ENCODE measurements at regions not wholly inside any gene's neighbourhood (a gene's known extent, or its start where the extent isn't known, plus 50 kb on each side); places are given as distances from the start of the nearest gene placed in this dataset.

DNA sequence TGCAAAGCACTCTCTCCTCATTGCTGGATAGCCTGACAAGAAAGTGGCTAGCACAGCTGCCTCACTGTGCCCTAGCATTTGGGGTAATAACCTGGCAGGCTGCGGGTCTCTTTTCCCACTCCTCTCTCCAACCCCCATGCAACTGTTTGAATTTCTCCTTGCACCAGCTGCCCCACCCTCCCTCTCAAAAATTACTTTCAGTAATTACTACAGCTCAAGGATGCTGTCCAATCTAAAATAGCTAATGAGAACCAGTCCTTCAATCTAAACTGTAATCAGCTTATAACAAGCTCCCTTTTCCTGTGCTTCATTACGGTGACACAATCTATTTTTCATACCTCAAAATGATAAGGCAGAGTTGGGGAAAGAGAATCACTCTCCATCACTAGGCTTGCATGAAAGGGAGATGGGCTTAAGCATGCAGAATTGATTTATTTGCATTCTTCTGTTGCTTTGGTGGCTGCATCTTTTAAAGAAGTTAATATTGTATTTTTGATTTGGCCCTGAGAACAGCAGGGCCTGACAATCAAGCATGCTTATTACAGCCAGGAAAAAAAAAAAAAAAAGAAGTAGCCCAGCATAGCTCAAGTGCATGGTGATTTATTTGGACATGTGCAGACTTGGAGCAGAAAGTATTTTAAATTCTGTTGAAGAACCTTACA, 881.8 kb downstream of the SLC4A3 start:
- no peak overlapping the region for H3K4me3 Mint-ChIP-seq
- no peak overlapping the region for H3K27ac Mint-ChIP-seq
- H3K9me3 Mint-ChIP-seq: peaks cover 0 to 2% (median 0%) of the 10 kb centered on the region in 3 donors
- no peaks in the 10 kb centered on the region for H3K27me3 Mint-ChIP-seq
- H3K4me1 Mint-ChIP-seq: no peaks in the 10 kb centered on the region
- no peaks in the 10 kb centered on the region for H3K36me3 Mint-ChIP-seq

DNA sequence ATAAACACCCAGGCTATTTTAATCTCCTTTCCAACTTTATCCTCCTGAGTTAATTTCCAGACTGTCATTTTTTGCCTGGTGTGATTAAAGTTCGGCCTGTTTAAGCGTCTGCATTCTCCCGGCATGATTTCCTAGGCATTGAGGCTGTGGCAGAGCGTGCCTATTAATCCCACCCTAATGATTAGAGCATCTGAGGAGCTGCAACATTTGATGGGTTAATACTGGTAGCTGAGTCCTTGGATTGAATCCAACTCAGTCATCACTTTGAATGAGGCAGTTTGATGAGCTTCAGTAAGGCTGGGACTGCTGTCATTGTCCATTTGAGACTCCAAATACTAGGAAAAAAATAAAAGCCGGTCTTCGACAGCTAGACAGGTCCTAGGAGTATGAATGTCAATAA, 882.5 kb downstream of the SLC4A3 start:
- Mint-ChIP-seq H3K27me3 (no peaks in the 10 kb centered on the region), H3K4me3 (no peak overlapping the region), H3K27ac (no peak overlapping the region), H3K36me3 (no peaks in the 10 kb centered on the region), H3K4me1 (no peaks in the 10 kb centered on the region), H3K9me3 (peaks cover 0 to 2% (median 0%) of the 10 kb centered on the region in 3 donors)

DNA sequence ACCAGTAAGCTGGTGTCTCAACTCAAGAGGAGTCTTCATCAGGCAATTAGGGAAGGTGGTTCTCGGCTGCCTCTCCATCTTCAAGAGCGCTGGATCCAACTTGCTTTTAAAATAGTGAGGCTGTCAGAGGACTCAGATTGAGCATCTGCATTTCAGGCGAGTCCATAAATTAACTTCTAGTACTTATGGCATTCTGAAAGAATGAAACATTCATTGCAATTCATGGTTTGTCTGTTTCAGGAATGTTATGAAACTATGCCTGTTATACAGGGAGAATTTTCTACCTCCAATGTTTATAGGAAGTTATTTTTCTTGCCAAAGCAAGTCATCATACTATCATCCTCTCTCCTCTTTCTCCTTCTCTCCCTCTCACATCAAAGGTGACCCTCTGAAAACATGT, 883.2 kb downstream of the SLC4A3 start:
- Mint-ChIP-seq H3K36me3 (no peaks in the 10 kb centered on the region), H3K27ac (no peak overlapping the region), H3K9me3 (peaks cover 0 to 2% (median 0%) of the 10 kb centered on the region in 3 donors), H3K27me3 (no peaks in the 10 kb centered on the region), H3K4me1 (no peaks in the 10 kb centered on the region), H3K4me3 (no peak overlapping the region)

DNA sequence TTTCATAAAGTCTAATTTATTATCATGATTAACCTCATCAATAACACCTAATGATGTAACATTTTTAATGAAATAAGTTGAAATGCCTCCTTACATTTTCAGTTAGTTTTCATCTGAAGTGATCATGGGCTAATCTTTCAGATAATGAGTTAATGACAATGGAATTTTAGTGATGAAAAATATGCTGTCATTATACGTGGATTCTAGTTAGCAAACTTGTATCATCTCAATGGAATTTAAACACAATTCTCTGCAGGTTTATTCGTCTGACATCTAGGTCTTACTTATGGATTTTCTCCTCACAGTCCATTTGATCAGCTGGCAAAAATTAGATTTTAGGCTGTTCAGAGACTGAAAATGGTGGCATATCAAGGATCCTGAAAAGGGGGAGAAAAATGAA, 885.0 kb downstream of the SLC4A3 start:
- H3K4me1 Mint-ChIP-seq: no peaks in the 10 kb centered on the region
- peaks cover 1% of the 10 kb centered on the region for H3K27me3 Mint-ChIP-seq
- H3K27ac Mint-ChIP-seq: no peak overlapping the region
- H3K36me3 Mint-ChIP-seq: no peaks in the 10 kb centered on the region
- peaks cover 0 to 2% (median 0%) of the 10 kb centered on the region in 3 donors for H3K9me3 Mint-ChIP-seq
- no peak overlapping the region for H3K4me3 Mint-ChIP-seq

DNA sequence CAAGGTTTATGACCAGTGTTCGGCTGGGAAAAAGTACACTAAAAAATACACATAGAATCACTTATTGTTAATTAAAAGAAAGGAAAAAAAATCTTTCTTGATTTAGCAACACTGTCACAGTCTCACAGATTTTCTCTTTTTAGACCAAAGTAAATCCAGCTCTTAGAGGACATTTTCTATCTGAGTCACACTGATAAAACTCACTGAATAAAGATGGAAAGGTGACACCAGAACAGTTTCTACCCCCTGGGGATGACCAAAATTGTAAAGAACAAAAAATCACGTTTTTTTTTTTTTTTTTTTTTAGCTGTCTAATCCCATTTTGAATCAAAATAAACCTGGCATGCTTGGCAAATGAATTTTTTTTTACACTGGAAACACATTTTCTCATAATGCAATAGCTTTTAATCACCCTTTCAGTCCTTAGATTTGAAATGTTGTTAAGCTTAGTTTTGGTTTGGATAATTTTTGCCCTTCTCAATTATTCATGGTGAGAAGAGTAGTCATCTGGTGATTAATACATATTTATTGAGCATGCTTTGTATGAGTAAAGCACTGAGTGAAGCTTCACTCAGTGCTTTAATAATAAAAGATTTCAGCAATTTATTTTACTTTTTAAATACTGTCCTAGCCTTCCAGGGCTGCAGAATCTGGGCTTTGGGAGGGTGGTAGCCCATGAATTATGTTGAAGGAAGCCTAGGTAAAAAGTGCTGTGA, 886.3 kb downstream of the SLC4A3 start:
- no peaks in the 10 kb centered on the region for H3K36me3 Mint-ChIP-seq
- no peak overlapping the region for H3K4me3 Mint-ChIP-seq
- H3K27ac Mint-ChIP-seq: no peak overlapping the region
- H3K27me3 Mint-ChIP-seq: peaks cover 1% of the 10 kb centered on the region
- no peaks in the 10 kb centered on the region for H3K9me3 Mint-ChIP-seq
- no peaks in the 10 kb centered on the region for H3K4me1 Mint-ChIP-seq

DNA sequence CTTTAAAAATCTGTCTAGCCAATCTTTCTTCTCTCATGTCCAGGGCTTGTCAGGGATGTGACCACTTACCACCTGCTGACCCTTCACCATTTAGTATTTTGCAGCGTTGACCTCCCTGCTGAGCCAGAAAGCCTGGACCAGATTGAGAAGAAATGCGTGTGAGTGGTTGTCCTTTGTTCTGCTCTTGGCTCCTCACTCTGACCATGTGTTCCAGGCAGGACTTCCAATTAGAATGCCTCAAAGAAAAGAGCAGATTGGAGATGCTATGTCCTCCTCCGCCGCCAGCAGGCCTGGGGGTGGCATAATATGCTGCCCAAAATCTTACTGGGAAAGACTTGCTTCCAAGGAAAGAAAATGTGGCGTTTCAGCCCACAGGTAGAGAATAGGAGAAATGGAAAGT, 894.1 kb downstream of the SLC4A3 start:
- Mint-ChIP-seq H3K4me3 (no peak overlapping the region), H3K27ac (no peak overlapping the region), H3K27me3 (no peaks in the 10 kb centered on the region), H3K36me3 (no peaks in the 10 kb centered on the region), H3K9me3 (peaks cover 0 to 5% (median 0%) of the 10 kb centered on the region in 3 donors), H3K4me1 (peaks cover 0 to 4% (median 0%) of the 10 kb centered on the region in 3 donors)

DNA sequence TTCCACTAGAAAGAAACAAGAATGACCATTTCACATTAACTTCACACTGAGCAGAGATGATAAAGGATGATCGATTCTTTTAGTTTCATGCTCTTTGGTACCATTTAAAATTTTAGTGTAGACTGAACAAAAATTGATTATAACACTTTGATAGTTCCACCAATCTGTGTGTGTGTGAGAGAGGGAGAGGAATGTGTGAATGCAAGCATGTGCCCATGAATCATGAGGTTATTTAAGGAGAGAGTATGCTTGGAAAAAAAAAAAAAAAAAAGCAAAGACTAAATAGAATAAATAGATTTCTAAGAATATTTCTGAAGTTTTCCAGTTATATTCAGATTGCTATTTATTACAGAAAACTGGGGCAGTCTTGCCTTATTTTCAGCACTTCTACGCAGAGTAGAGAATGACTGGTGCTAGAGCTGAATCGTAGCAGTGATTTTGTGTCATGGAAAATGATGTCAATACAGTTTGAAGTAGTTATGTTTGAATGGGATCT, 900.8 kb downstream of the SLC4A3 start:
- H3K27ac Mint-ChIP-seq: no peak overlapping the region
- no peaks in the 10 kb centered on the region for H3K4me1 Mint-ChIP-seq
- no peaks in the 10 kb centered on the region for H3K27me3 Mint-ChIP-seq
- H3K9me3 Mint-ChIP-seq: peaks cover 3 to 13% (median 4%) of the 10 kb centered on the region in 3 donors
- no peaks in the 10 kb centered on the region for H3K36me3 Mint-ChIP-seq
- H3K4me3 Mint-ChIP-seq: no peak overlapping the region

DNA sequence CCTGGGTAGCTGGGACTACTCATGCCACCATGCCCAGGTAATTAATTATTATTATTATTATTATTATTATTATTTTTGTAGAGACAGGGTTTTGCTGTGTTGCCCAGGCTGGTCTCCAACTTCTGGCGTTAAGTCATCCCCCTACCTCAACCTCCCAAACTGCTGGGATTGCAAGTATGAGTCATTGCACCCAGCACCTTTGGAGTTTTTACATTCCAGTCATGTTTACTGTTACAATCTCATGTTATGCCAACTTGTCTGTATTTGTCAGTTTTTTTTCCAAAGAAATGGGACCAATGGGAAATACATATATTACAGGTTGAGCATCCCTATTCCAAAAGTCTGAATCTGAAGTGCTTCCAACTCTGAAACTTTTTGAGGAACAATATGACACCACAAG, 903.8 kb downstream of the SLC4A3 start:
- Mint-ChIP-seq H3K4me1 (no peaks in the 10 kb centered on the region), H3K36me3 (no peaks in the 10 kb centered on the region), H3K4me3 (no peak overlapping the region), H3K27me3 (no peaks in the 10 kb centered on the region), H3K9me3 (peaks cover 3 to 17% (median 4%) of the 10 kb centered on the region in 3 donors), H3K27ac (no peak overlapping the region)

DNA sequence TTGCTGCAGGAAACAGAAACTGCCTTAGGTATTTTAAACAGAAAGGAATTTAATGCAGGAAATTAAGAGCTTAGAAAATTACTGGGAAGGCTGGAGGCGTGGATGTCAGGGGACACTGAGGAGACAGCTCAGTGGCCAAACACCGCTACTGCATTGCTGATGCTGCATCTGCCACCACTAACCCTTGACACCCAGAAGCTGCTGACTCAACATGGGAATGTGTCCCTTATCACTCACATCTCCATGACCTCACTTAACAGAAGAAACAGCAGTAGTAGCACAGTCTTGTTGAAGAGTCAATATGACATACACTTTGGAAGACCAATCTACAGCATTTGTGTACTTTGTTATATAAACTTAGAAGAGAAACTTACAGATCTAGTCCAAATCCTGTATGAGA, 906.1 kb downstream of the SLC4A3 start:
- Mint-ChIP-seq H3K27me3 (no peaks in the 10 kb centered on the region), H3K27ac (no peak overlapping the region), H3K9me3 (peaks cover 3 to 9% (median 4%) of the 10 kb centered on the region in 3 donors), H3K4me1 (no peaks in the 10 kb centered on the region), H3K36me3 (no peaks in the 10 kb centered on the region), H3K4me3 (no peak overlapping the region)

DNA sequence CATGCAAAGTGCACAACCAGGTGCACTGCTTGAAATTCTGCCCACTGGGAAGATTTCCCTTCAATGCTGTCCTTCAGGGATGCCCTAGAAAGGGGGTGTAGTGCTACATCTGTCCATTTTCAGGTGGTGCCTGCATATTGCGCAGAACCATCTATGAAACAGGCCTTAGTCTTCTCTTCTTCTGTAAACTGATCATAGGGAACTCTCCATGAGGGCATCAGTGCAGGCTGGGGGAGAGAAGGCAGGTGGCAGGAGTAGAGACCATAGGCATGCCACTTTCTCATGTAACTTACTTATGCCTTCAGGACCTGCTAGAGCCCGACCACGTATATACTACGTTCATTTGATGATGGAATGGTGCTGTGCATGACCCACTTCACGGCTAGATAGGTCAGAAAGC, 912.1 kb downstream of the SLC4A3 start:
- peaks cover 3% of the 10 kb centered on the region for H3K36me3 Mint-ChIP-seq
- no peaks in the 10 kb centered on the region for H3K4me1 Mint-ChIP-seq
- no peak overlapping the region for H3K4me3 Mint-ChIP-seq
- H3K27me3 Mint-ChIP-seq: no peaks in the 10 kb centered on the region
- peaks cover 2 to 10% (median 6%) of the 10 kb centered on the region in 3 donors for H3K9me3 Mint-ChIP-seq
- no peak overlapping the region for H3K27ac Mint-ChIP-seq

DNA sequence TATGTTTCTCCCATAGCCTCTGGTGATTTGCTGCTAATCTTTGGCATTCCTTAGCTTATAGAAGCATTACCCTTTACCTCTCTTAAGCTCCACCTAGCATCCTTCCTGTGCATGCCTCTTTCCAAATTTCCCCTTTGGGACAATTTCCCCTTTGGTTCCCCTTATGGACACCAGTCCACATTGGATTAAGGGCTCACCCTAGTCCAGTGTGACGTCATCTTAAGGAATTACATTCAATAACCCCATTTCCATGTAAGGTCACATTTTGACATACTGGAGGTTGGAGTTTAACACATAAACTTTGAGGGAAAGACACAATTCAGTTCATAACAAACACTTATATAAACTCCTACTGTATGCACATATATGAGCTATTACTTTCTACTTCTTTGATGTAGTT, 916.6 kb downstream of the SLC4A3 start:
- Mint-ChIP-seq H3K36me3 (peaks cover 3% of the 10 kb centered on the region), H3K27me3 (no peaks in the 10 kb centered on the region), H3K27ac (no peak overlapping the region), H3K4me3 (no peak overlapping the region), H3K9me3 (peaks cover 2 to 6% (median 6%) of the 10 kb centered on the region in 3 donors), H3K4me1 (peaks cover 0 to 3% (median 0%) of the 10 kb centered on the region in 3 donors)

DNA sequence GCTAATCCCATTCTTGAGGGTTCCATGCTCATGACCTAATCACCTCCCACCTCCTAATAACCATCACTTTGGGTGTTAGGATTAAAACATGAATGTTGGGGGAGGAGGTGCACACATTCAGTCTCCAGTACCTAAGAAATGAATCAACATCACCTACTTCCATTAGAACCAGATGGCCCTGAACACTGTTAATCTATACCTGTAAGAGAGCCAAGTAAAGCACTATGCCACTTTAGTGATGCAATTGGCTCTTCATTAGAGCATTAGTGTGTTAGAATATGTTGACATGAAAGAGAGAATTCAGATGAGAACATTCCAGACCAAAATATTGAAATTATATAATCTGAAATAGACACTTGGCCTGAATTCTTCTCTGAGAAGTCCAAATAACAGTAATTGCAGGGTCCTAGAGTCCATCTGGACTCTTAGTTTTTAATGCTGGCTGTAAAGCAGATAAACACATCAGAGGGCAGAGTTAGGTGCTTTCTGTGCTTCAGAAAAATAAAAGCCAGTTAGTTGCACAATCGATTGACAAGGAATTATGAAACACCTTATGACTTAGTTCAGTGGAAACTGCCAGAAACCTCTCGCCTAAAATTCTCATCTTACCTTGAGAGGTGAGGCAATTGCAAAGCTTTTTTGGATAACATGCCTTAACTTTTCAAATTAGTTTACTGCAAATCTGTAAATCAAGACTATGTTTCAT, 923.7 kb downstream of the SLC4A3 start:
- Mint-ChIP-seq H3K27me3 (no peaks in the 10 kb centered on the region), H3K4me1 (peaks cover 0 to 3% (median 0%) of the 10 kb centered on the region in 3 donors), H3K27ac (no peak overlapping the region), H3K4me3 (no peak overlapping the region), H3K36me3 (no peaks in the 10 kb centered on the region), H3K9me3 (peaks cover 0 to 2% (median 0%) of the 10 kb centered on the region in 3 donors)

DNA sequence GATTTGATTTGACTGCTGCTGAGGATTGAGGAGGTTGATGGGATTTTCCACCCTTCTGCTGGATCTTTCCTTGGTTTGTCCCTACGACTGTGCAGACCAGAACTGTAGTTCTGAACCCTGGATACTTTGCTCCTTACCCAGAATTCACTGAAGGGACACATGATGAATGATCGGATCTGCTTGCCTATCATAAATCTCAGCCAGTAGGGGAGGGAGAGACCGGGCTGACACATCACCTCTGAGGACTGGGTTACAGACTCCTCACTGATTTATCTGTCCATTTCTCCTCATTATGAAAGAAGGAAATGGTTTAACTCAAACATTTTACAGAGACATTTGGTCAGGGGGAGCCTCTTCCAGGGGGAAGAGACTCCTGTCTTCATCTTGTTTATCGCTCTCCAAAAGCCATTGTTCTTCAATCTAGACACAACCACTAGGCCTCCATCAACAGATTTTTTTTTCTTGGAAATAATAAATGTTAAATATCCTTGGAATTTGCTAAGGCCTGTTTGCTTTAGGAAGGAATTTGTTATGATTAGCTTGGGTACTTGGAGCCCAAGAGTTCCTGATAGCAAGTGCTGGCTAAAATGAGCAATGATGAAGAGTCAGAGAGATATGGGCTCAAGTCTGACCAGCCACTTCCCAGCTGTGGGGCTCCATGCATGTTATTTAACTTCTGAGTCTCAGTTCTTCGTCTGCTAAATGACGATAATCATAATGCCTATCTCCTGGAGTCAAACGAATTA, 925.5 kb downstream of the SLC4A3 start:
- Mint-ChIP-seq H3K9me3 (peaks cover 0 to 2% (median 0%) of the 10 kb centered on the region in 3 donors), H3K27me3 (no peaks in the 10 kb centered on the region), H3K36me3 (no peaks in the 10 kb centered on the region), H3K4me3 (no peak overlapping the region), H3K4me1 (no peaks in the 10 kb centered on the region), H3K27ac (no peak overlapping the region)

DNA sequence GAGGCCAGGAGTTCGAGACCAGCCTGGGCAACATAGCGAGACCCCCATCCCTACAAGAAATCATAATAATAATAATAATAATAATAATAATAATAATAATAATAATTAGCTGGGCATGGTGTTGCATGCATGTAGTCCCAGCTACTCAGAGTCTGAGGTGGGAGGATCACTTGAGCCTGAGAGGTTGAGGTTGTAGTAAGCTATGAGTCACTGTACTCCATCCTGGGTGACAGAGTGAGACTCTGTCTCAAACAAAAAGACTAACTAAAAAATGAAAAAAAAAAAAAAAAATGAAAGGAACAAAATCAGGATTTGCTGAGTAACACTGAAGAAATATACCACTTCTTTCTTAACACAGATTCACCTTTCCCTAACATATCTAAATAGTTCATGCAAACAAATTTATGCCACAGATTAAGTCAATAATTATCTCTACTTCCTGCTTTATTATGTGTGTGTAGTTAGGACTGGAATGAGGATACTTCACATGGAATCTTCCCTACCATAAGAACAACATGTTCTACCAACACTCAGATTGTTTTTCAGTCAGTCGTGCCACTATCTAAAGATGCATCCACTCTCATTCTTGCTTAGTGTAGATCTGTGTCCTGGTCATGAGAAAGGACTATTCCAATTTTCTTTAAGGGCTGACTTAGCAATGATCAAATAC, 928.7 kb downstream of the SLC4A3 start:
- Mint-ChIP-seq H3K4me3 (no peak overlapping the region), H3K4me1 (no peaks in the 10 kb centered on the region), H3K9me3 (peaks cover 0 to 7% (median 3%) of the 10 kb centered on the region in 3 donors), H3K36me3 (no peaks in the 10 kb centered on the region), H3K27me3 (no peaks in the 10 kb centered on the region), H3K27ac (no peak overlapping the region)
